B cell (primary cell): ENCODE measurements at regions not wholly inside any gene's neighbourhood (a gene's known extent, or its start where the extent isn't known, plus 50 kb on each side); places are given as distances from the start of the nearest gene placed in this dataset.

Experiments
- ATAC-seq: fragments of 200-7000 bp; cut with Tn5 transposase; one replicate; pipeline ENCODE4 v1.10.0; 2021; ENCODE audit warnings: low read depth, mild to moderate bottlenecking, moderate number of reproducible peaks, moderate library complexity
- CTCF ChIA-PET: fragments of 350-600 bp; sonication (Branson Sonifier 250); formaldehyde crosslinking; loops from one replicate; lab custom pipeline; 2021; ENCODE audit warnings: antibody characterized with exemption, inconsistent platforms; lab: Charles Lee
- POLR2A ChIA-PET: fragments of 350-600 bp; sonication (Branson Sonifier 250); formaldehyde crosslinking; loops from one replicate; lab custom pipeline; 2021; ENCODE audit warnings: antibody characterized with exemption; lab: Charles Lee
- DNase-seq: peaks from one replicate; pipeline ENCODE4 v3.0.0; 2013
- H2AFZ ChIP-seq: 2 replicates; pipeline ENCODE4 v1.6.1; 2012; ENCODE audit warnings: mild to moderate bottlenecking, low read depth, low read length; ENCODE audit not compliant: insufficient read depth, poor library complexity, severe bottlenecking
- H3K27ac ChIP-seq, 2 donors: 1 replicate in 1 of 2; 2 replicates in 1 of 2; pipeline ENCODE4 v1.5.1; 2012 to 2013; ENCODE audit warnings: low read length in 2 of 2, mild to moderate bottlenecking in 2 of 2, moderate library complexity in 1 of 2
- H3K27me3 ChIP-seq, 4 experiments: fragments of 200-600 bp in 1 of 4; sonication (generic) in 1 of 4; replicated peaks in 1 of 4; 1 replicate in 2 of 4; 2 replicates in 2 of 4; pipeline versions ENCODE4 v1.6.1 to v1.7.0; 2013 to 2016; ENCODE audit warnings: low read length in 3 of 4, mild to moderate bottlenecking in 2 of 4, mixed read lengths in 1 of 4, moderate library complexity in 1 of 4; ENCODE audit not compliant: insufficient read depth in 4 of 4, control insufficient read depth in 3 of 4; ENCODE audit errors: control extremely low read depth in 1 of 4
- H3K36me3 ChIP-seq, 2 experiments: replicated peaks in 1 of 2; 1 replicate in 1 of 2; 2 replicates in 1 of 2; pipeline versions ENCODE4 v1.6.1 to v1.7.1; 2013; ENCODE audit warnings: low read length in 1 of 2; ENCODE audit not compliant: insufficient read depth in 2 of 2, control insufficient read depth in 1 of 2; ENCODE audit errors: control extremely low read depth in 1 of 2, extremely low read depth in 1 of 2
- H3K4me1 ChIP-seq, 2 donors: fragments of 200-600 bp in 1 of 2; sonication (generic) in 1 of 2; 1 replicate in 1 of 2; 2 replicates in 1 of 2; pipeline versions ENCODE4 v1.5.1 to v1.6.1; 2013 to 2017; ENCODE audit warnings: low read length in 2 of 2; ENCODE audit not compliant: control insufficient read depth in 2 of 2, insufficient read depth in 2 of 2
- H3K4me2 ChIP-seq: replicated peaks from 2 replicates; pipeline ENCODE3; 2012; ENCODE audit warnings: mild to moderate bottlenecking, low read depth, low read length; ENCODE audit not compliant: poor library complexity, severe bottlenecking
- H3K4me3 ChIP-seq, 5 experiments: fragments of 200-600 bp in 1 of 5; sonication (generic) in 1 of 5; 1 replicate in 3 of 5; 2 replicates in 2 of 5; pipeline versions ENCODE4 v1.5.1 to v1.7.0; 2011 to 2016; ENCODE audit warnings: low read length in 4 of 5, mild to moderate bottlenecking in 4 of 5, low read depth in 2 of 5, control low read depth in 1 of 5, moderate library complexity in 1 of 5; ENCODE audit not compliant: insufficient read depth in 1 of 5; ENCODE audit errors: control extremely low read depth in 1 of 5, extremely low read depth in 1 of 5
- H3K79me2 ChIP-seq: fragments of 200-600 bp; sonication (generic); one replicate; pipeline ENCODE4 v1.6.0; 2016; ENCODE audit warnings: low read length; ENCODE audit not compliant: control insufficient read depth, insufficient read depth
- H3K9ac ChIP-seq: fragments of 200-600 bp; sonication (generic); 2 replicates; pipeline ENCODE4 v1.6.1; 2017; ENCODE audit warnings: mild to moderate bottlenecking, low read length, moderate library complexity
- H3K9me3 ChIP-seq, 3 donors: one replicate each; pipeline versions ENCODE4 v1.6.1 to v1.7.1; 2013; ENCODE audit warnings: low read length in 2 of 3; ENCODE audit not compliant: control insufficient read depth in 2 of 3, insufficient read depth in 1 of 3; ENCODE audit errors: control extremely low read depth in 1 of 3
- H4K20me1 ChIP-seq: 2 replicates; pipeline ENCODE4 v1.6.0; 2012; ENCODE audit warnings: mild to moderate bottlenecking, low read length; ENCODE audit not compliant: insufficient read depth, control insufficient read depth, poor library complexity, severe bottlenecking
- H3K27ac Mint-ChIP-seq: one replicate; pipeline ENCODE4 v1.8.0; 2021; ENCODE audit warnings: mixed read lengths
- H3K27me3 Mint-ChIP-seq: one replicate; pipeline ENCODE4 v1.8.0; 2021; ENCODE audit warnings: mixed read lengths
- H3K4me1 Mint-ChIP-seq: one replicate; pipeline ENCODE4 v1.8.0; 2021; ENCODE audit warnings: mixed read lengths
- H3K4me3 Mint-ChIP-seq: one replicate; pipeline ENCODE4 v1.8.0; 2021; ENCODE audit warnings: mixed read lengths
- H3K9me3 Mint-ChIP-seq: one replicate; pipeline ENCODE4 v1.8.0; 2022; ENCODE audit warnings: mixed read lengths; ENCODE audit not compliant: insufficient read depth
- EZH2 ChIP-seq: IDR thresholded peaks from 2 replicates; pipeline ENCODE4 v1.6.1; 2012; ENCODE audit warnings: borderline replicate concordance, low read depth, mild to moderate bottlenecking, moderate library complexity, low read length; ENCODE audit not compliant: insufficient read depth, poor library complexity, severe bottlenecking
- WGBS: methylation state at CpG from one replicate; pipeline ENCODE4 v1.1.5; 2013; ENCODE audit warnings: missing lambda C conversion rate; ENCODE audit not compliant: insufficient coverage; 5-methylcytosine and 5-hydroxymethylcytosine counted together
- intact Hi-C: fragments of 100-400 bp; cut with micrococcal nuclease; formaldehyde crosslinking; loops from one replicate; pipeline ENCODE4 v1.10.0; 2022
- TF ChIP-seq, protein P1 (sequence below): fragments of 200-600 bp; IDR thresholded peaks from one replicate; pipeline ENCODE4 v1.8.0; 2022; ENCODE audit warnings: antibody characterized with exemption, mild to moderate bottlenecking

DNA sequence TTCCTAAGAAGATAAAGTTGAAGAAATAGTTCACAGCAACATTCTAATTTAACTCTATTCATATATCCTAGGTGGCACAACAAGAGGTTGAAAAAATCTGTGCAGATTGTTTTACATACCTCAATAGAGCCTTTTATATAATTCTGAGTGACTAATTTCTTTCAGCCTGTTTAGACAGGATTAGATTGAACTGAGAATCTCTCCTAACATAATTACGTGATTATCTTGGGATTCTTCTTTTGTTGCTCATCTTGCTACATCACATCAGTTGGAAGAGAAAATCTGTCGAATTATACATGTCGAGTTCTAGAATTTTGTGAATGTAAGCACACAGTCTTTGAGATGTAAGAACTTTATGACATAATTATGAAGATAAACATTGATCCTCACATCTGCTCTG, 1873.7 kb upstream of the IGFBP7 start:
- no peaks in the 10 kb centered on the region for H4K20me1 ChIP-seq
- no CpG with 5 or more reads among the region's 3 CpGs for WGBS
- ChIA-PET POLR2A (no interaction called here), CTCF (no interaction called here)
- H2AFZ ChIP-seq, result no peak overlapping the region
- H3K4me1 ChIP-seq, result no peaks in the 10 kb centered on the region
- ATAC-seq, result no peak
- H3K4me1 Mint-ChIP-seq, result no peaks in the 10 kb centered on the region
- H3K9me3 ChIP-seq, result peaks cover 0 to 6% (median 0%) of the 10 kb centered on the region in 3 donors
- no peaks in the 10 kb centered on the region for H3K27me3 Mint-ChIP-seq
- H3K9ac ChIP-seq, result no peak overlapping the region
- intact Hi-C loops, result no loop called here
- H3K27me3 ChIP-seq, result no peaks in the 10 kb centered on the region
- H3K27ac Mint-ChIP-seq, result no peak overlapping the region
- H3K27ac ChIP-seq, result no peak overlapping the region
- no peak overlapping the region for H3K4me2 ChIP-seq
- H3K9me3 Mint-ChIP-seq, result no peaks in the 10 kb centered on the region
- H3K36me3 ChIP-seq, result no peaks in the 10 kb centered on the region
- DNase-seq, result no peak
- no peak overlapping the region for H3K4me3 ChIP-seq
- TF ChIP-seq, protein P1, sequence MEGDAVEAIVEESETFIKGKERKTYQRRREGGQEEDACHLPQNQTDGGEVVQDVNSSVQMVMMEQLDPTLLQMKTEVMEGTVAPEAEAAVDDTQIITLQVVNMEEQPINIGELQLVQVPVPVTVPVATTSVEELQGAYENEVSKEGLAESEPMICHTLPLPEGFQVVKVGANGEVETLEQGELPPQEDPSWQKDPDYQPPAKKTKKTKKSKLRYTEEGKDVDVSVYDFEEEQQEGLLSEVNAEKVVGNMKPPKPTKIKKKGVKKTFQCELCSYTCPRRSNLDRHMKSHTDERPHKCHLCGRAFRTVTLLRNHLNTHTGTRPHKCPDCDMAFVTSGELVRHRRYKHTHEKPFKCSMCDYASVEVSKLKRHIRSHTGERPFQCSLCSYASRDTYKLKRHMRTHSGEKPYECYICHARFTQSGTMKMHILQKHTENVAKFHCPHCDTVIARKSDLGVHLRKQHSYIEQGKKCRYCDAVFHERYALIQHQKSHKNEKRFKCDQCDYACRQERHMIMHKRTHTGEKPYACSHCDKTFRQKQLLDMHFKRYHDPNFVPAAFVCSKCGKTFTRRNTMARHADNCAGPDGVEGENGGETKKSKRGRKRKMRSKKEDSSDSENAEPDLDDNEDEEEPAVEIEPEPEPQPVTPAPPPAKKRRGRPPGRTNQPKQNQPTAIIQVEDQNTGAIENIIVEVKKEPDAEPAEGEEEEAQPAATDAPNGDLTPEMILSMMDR, result no peak
- TF ChIP-seq EZH2, result no peak
- H3K4me3 Mint-ChIP-seq, result no peak overlapping the region
- H3K79me2 ChIP-seq, result no peaks in the 10 kb centered on the region

DNA sequence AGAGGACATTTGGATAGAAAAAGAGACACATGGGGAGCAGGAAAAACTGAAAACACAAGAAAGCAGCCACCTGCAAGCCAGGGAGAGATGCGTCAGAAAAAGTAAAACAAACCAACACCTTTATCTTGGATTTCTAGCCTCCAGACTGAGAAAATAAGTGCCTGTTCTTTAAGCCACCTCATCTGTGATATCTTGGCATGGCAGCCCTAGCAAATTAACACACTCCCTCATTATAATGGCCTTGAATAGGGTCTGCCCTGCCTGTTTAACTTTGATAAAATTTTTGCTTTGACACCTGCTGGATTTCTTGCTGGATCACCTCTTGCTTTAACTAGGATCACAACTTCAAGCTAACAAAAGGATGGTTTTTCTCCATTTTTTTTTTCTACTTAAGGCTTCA, 1892.0 kb upstream of the IGFBP7 start:
- no peak overlapping the region for H3K27ac ChIP-seq
- DNase-seq (no peak), ATAC-seq (no peak)
- ChIA-PET CTCF (no interaction called here), POLR2A (no interaction called here)
- no peak overlapping the region for H3K4me3 ChIP-seq
- Mint-ChIP-seq H3K9me3 (peaks cover 3% of the 10 kb centered on the region), H3K27ac (no peak overlapping the region), H3K4me3 (no peak overlapping the region), H3K27me3 (no peaks in the 10 kb centered on the region), H3K4me1 (no peaks in the 10 kb centered on the region)
- no CpG with 5 or more reads among the region's 1 CpG for WGBS
- no peaks in the 10 kb centered on the region for H4K20me1 ChIP-seq
- H3K9ac ChIP-seq, result no peak overlapping the region
- H3K9me3 ChIP-seq, result no peaks in the 10 kb centered on the region
- TF ChIP-seq EZH2, result no peak
- TF ChIP-seq, protein P1, result no peak
- intact Hi-C loops, result no loop called here
- no peaks in the 10 kb centered on the region for H3K36me3 ChIP-seq
- H2AFZ ChIP-seq, result no peak overlapping the region
- H3K79me2 ChIP-seq, result no peaks in the 10 kb centered on the region
- H3K4me1 ChIP-seq, result no peaks in the 10 kb centered on the region
- H3K27me3 ChIP-seq, result no peaks in the 10 kb centered on the region
- no peak overlapping the region for H3K4me2 ChIP-seq
